Calu3 (cell line): ENCODE measurements at regions not wholly inside any gene's neighbourhood (a gene's known extent, or its start where the extent isn't known, plus 50 kb on each side); places are given as distances from the start of the nearest gene placed in this dataset.

Experiments
- BruUV-seq: library from RNA; stranded (reverse); fragments of 400-500 nt; replicated peaks from 2 replicates; lab custom pipeline; 2021; lab: Mats Ljungman, UMichigan
- CTCF ChIA-PET: fragments of 300-600 bp; sonication (Branson Sonifier 250); formaldehyde crosslinking; loops from one replicate; lab custom pipeline; 2022; ENCODE audit warnings: antibody characterized with exemption; lab: Charles Lee
- DNase-seq: peaks from one replicate; pipeline ENCODE4 v3.0.0; 2022
- H3K27ac Mint-ChIP-seq: one replicate; pipeline ENCODE4 v1.8.0; 2022; ENCODE audit warnings: mixed read lengths; ENCODE audit not compliant: unreplicated experiment
- H3K27me3 Mint-ChIP-seq: one replicate; pipeline ENCODE4 v1.8.0; 2022; ENCODE audit warnings: mixed read lengths; ENCODE audit not compliant: unreplicated experiment
- H3K36me3 Mint-ChIP-seq: one replicate; pipeline ENCODE4 v1.8.0; 2022; ENCODE audit warnings: mild to moderate bottlenecking, moderate library complexity, mixed read lengths; ENCODE audit not compliant: insufficient read depth, unreplicated experiment
- H3K4me1 Mint-ChIP-seq: one replicate; pipeline ENCODE4 v1.8.0; 2022; ENCODE audit warnings: mild to moderate bottlenecking, low read depth, mixed read lengths; ENCODE audit not compliant: unreplicated experiment
- H3K4me3 Mint-ChIP-seq: one replicate; pipeline ENCODE4 v1.8.0; 2022; ENCODE audit warnings: mild to moderate bottlenecking, low read depth, moderate library complexity, mixed read lengths; ENCODE audit not compliant: unreplicated experiment
- H3K9me3 Mint-ChIP-seq: one replicate; pipeline ENCODE4 v1.8.0; 2022; ENCODE audit warnings: low read depth, mixed read lengths; ENCODE audit not compliant: unreplicated experiment
- CTCF ChIP-seq: fragments of 200-600 bp; IDR thresholded peaks from one replicate; pipeline ENCODE4 v1.8.0; 2022; ENCODE audit warnings: antibody characterized with exemption; ENCODE audit not compliant: unreplicated experiment
- intact Hi-C: fragments of 100-400 bp; cut with micrococcal nuclease; formaldehyde crosslinking; loops from one replicate; pipeline ENCODE4 v1.10.0; 2022; ENCODE audit not compliant: unreplicated experiment

- Mint-ChIP-seq H3K27ac (no peak overlapping the region), H3K4me3 (no peak overlapping the region), H3K36me3 (no peaks in the 10 kb centered on the region), H3K27me3 (peaks cover 8% of the 10 kb centered on the region), H3K9me3 (no peaks in the 10 kb centered on the region), H3K4me1 (no peaks in the 10 kb centered on the region)
- TF ChIP-seq CTCF, result no peak
- CTCF ChIA-PET, result no interaction called here
- no TSS peak for BruUV-seq
- DNase-seq, result no peak
- intact Hi-C loops, result no loop called here
Measured at GRCh38 chr2:161552015-161552414, 72.2 kb upstream of the SLC4A10 start.

- H3K27me3 Mint-ChIP-seq, result peaks cover 8% of the 10 kb centered on the region
- no peaks in the 10 kb centered on the region for H3K36me3 Mint-ChIP-seq
- intact Hi-C loops, result no loop called here
- H3K4me3 Mint-ChIP-seq, result no peak overlapping the region
- DNase-seq, result no peak
- no peaks in the 10 kb centered on the region for H3K4me1 Mint-ChIP-seq
- no peak overlapping the region for H3K27ac Mint-ChIP-seq
- no TSS peak for BruUV-seq
- TF ChIP-seq CTCF, result no peak
- CTCF ChIA-PET, result no interaction called here
- H3K9me3 Mint-ChIP-seq, result peaks cover 4% of the 10 kb centered on the region
Measured at GRCh38 chr2:161555826-161556225, 68.4 kb upstream of the SLC4A10 start.

- CTCF ChIA-PET, result no interaction called here
- Mint-ChIP-seq H3K27me3 (peaks cover 8% of the 10 kb centered on the region), H3K36me3 (no peaks in the 10 kb centered on the region), H3K4me3 (no peak overlapping the region), H3K9me3 (peaks cover 6% of the 10 kb centered on the region), H3K4me1 (no peaks in the 10 kb centered on the region), H3K27ac (no peak overlapping the region)
- intact Hi-C loops, result no loop called here
- no TSS peak for BruUV-seq
- DNase-seq, result no peak
- no peak for TF ChIP-seq CTCF
Measured at GRCh38 chr2:161556440-161556839, 67.8 kb upstream of the SLC4A10 start.

GRCh38 chr2:161557538-161557937 is 66.7 kb upstream of the SLC4A10 start:
- Mint-ChIP-seq H3K27me3 (peaks cover 8% of the 10 kb centered on the region), H3K27ac (no peak overlapping the region), H3K9me3 (peaks cover 8% of the 10 kb centered on the region), H3K4me3 (no peak overlapping the region), H3K4me1 (no peaks in the 10 kb centered on the region), H3K36me3 (no peaks in the 10 kb centered on the region)
- no TSS peak for BruUV-seq
- CTCF ChIA-PET, result no interaction called here
- TF ChIP-seq CTCF, result no peak
- DNase-seq, result no peak
- intact Hi-C loops, result no loop called here
